B cell (primary cell): ENCODE measurements at regions not wholly inside any gene's neighbourhood (a gene's known extent, or its start where the extent isn't known, plus 50 kb on each side); places are given as distances from the start of the nearest gene placed in this dataset.

Experiments
- ATAC-seq: fragments of 200-7000 bp; cut with Tn5 transposase; one replicate; pipeline ENCODE4 v1.10.0; 2021; ENCODE audit warnings: low read depth, mild to moderate bottlenecking, moderate number of reproducible peaks, moderate library complexity
- CTCF ChIA-PET: fragments of 350-600 bp; sonication (Branson Sonifier 250); formaldehyde crosslinking; loops from one replicate; lab custom pipeline; 2021; ENCODE audit warnings: antibody characterized with exemption, inconsistent platforms; lab: Charles Lee
- POLR2A ChIA-PET: fragments of 350-600 bp; sonication (Branson Sonifier 250); formaldehyde crosslinking; loops from one replicate; lab custom pipeline; 2021; ENCODE audit warnings: antibody characterized with exemption; lab: Charles Lee
- DNase-seq: peaks from one replicate; pipeline ENCODE4 v3.0.0; 2013
- H2AFZ ChIP-seq: 2 replicates; pipeline ENCODE4 v1.6.1; 2012; ENCODE audit warnings: mild to moderate bottlenecking, low read depth, low read length; ENCODE audit not compliant: insufficient read depth, poor library complexity, severe bottlenecking
- H3K27ac ChIP-seq, 2 donors: 1 replicate in 1 of 2; 2 replicates in 1 of 2; pipeline ENCODE4 v1.5.1; 2012 to 2013; ENCODE audit warnings: low read length in 2 of 2, mild to moderate bottlenecking in 2 of 2, moderate library complexity in 1 of 2
- H3K27me3 ChIP-seq, 4 experiments: fragments of 200-600 bp in 1 of 4; sonication (generic) in 1 of 4; replicated peaks in 1 of 4; 1 replicate in 2 of 4; 2 replicates in 2 of 4; pipeline versions ENCODE4 v1.6.1 to v1.7.0; 2013 to 2016; ENCODE audit warnings: low read length in 3 of 4, mild to moderate bottlenecking in 2 of 4, mixed read lengths in 1 of 4, moderate library complexity in 1 of 4; ENCODE audit not compliant: insufficient read depth in 4 of 4, control insufficient read depth in 3 of 4; ENCODE audit errors: control extremely low read depth in 1 of 4
- H3K36me3 ChIP-seq, 2 experiments: replicated peaks in 1 of 2; 1 replicate in 1 of 2; 2 replicates in 1 of 2; pipeline versions ENCODE4 v1.6.1 to v1.7.1; 2013; ENCODE audit warnings: low read length in 1 of 2; ENCODE audit not compliant: insufficient read depth in 2 of 2, control insufficient read depth in 1 of 2; ENCODE audit errors: control extremely low read depth in 1 of 2, extremely low read depth in 1 of 2
- H3K4me1 ChIP-seq, 2 donors: fragments of 200-600 bp in 1 of 2; sonication (generic) in 1 of 2; 1 replicate in 1 of 2; 2 replicates in 1 of 2; pipeline versions ENCODE4 v1.5.1 to v1.6.1; 2013 to 2017; ENCODE audit warnings: low read length in 2 of 2; ENCODE audit not compliant: control insufficient read depth in 2 of 2, insufficient read depth in 2 of 2
- H3K4me2 ChIP-seq: replicated peaks from 2 replicates; pipeline ENCODE3; 2012; ENCODE audit warnings: mild to moderate bottlenecking, low read depth, low read length; ENCODE audit not compliant: poor library complexity, severe bottlenecking
- H3K4me3 ChIP-seq, 5 experiments: fragments of 200-600 bp in 1 of 5; sonication (generic) in 1 of 5; 1 replicate in 3 of 5; 2 replicates in 2 of 5; pipeline versions ENCODE4 v1.5.1 to v1.7.0; 2011 to 2016; ENCODE audit warnings: low read length in 4 of 5, mild to moderate bottlenecking in 4 of 5, low read depth in 2 of 5, control low read depth in 1 of 5, moderate library complexity in 1 of 5; ENCODE audit not compliant: insufficient read depth in 1 of 5; ENCODE audit errors: control extremely low read depth in 1 of 5, extremely low read depth in 1 of 5
- H3K79me2 ChIP-seq: fragments of 200-600 bp; sonication (generic); one replicate; pipeline ENCODE4 v1.6.0; 2016; ENCODE audit warnings: low read length; ENCODE audit not compliant: control insufficient read depth, insufficient read depth
- H3K9ac ChIP-seq: fragments of 200-600 bp; sonication (generic); 2 replicates; pipeline ENCODE4 v1.6.1; 2017; ENCODE audit warnings: mild to moderate bottlenecking, low read length, moderate library complexity
- H3K9me3 ChIP-seq, 3 donors: one replicate each; pipeline versions ENCODE4 v1.6.1 to v1.7.1; 2013; ENCODE audit warnings: low read length in 2 of 3; ENCODE audit not compliant: control insufficient read depth in 2 of 3, insufficient read depth in 1 of 3; ENCODE audit errors: control extremely low read depth in 1 of 3
- H4K20me1 ChIP-seq: 2 replicates; pipeline ENCODE4 v1.6.0; 2012; ENCODE audit warnings: mild to moderate bottlenecking, low read length; ENCODE audit not compliant: insufficient read depth, control insufficient read depth, poor library complexity, severe bottlenecking
- H3K27ac Mint-ChIP-seq: one replicate; pipeline ENCODE4 v1.8.0; 2021; ENCODE audit warnings: mixed read lengths
- H3K27me3 Mint-ChIP-seq: one replicate; pipeline ENCODE4 v1.8.0; 2021; ENCODE audit warnings: mixed read lengths
- H3K4me1 Mint-ChIP-seq: one replicate; pipeline ENCODE4 v1.8.0; 2021; ENCODE audit warnings: mixed read lengths
- H3K4me3 Mint-ChIP-seq: one replicate; pipeline ENCODE4 v1.8.0; 2021; ENCODE audit warnings: mixed read lengths
- H3K9me3 Mint-ChIP-seq: one replicate; pipeline ENCODE4 v1.8.0; 2022; ENCODE audit warnings: mixed read lengths; ENCODE audit not compliant: insufficient read depth
- CTCF ChIP-seq: fragments of 200-600 bp; IDR thresholded peaks from one replicate; pipeline ENCODE4 v1.8.0; 2022; ENCODE audit warnings: antibody characterized with exemption, mild to moderate bottlenecking
- EZH2 ChIP-seq: IDR thresholded peaks from 2 replicates; pipeline ENCODE4 v1.6.1; 2012; ENCODE audit warnings: borderline replicate concordance, low read depth, mild to moderate bottlenecking, moderate library complexity, low read length; ENCODE audit not compliant: insufficient read depth, poor library complexity, severe bottlenecking
- intact Hi-C: fragments of 100-400 bp; cut with micrococcal nuclease; formaldehyde crosslinking; loops from one replicate; pipeline ENCODE4 v1.10.0; 2022

DNA sequence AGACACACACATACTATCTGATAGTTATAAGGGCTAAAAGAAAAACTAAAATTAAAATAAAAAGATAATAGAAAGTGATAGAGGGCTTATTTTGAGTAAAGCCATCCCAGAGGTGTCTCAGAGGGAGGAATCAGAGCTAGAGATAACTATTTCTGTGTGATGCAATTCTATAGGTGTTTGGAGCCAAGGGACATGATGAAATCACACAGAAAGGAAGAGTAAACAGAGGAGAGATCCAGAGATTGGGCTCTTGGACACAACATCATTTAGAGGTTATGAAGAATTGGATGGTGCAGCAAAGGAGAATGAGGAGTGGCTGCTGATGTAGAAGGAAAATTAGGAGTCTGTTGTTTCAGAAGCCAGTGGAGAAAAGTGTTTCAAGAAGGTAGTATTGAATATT, 393.5 kb downstream of the DIRAS2 start:
- H3K4me3 Mint-ChIP-seq = no peak overlapping the region
- H3K4me1 Mint-ChIP-seq = no peaks in the 10 kb centered on the region
- ATAC-seq (no peak), DNase-seq (no peak)
- Histone ChIP-seq H3K27me3 (no peaks in the 10 kb centered on the region), H3K4me1 (no peaks in the 10 kb centered on the region), H3K27ac (no peak overlapping the region), H3K9ac (no peak overlapping the region), H3K79me2 (no peaks in the 10 kb centered on the region), H3K36me3 (no peaks in the 10 kb centered on the region), H2AFZ (no peak overlapping the region), H3K4me3 (no peak overlapping the region), H3K4me2 (no peak overlapping the region), H4K20me1 (no peaks in the 10 kb centered on the region), H3K9me3 (no peaks in the 10 kb centered on the region)
- H3K9me3 Mint-ChIP-seq = no peaks in the 10 kb centered on the region
- H3K27me3 Mint-ChIP-seq = peaks cover 4% of the 10 kb centered on the region
- intact Hi-C loops = no loop called here
- CTCF ChIA-PET = interaction anchor here (1.0 kb wide), 1 partner anchor 107 kb away, joined by 3 read pairs; no protein-coding TSS in a partner anchor
- H3K27ac Mint-ChIP-seq = no peak overlapping the region
- POLR2A ChIA-PET = no interaction called here
- TF ChIP-seq CTCF = no peak
- TF ChIP-seq EZH2 = no peak

DNA sequence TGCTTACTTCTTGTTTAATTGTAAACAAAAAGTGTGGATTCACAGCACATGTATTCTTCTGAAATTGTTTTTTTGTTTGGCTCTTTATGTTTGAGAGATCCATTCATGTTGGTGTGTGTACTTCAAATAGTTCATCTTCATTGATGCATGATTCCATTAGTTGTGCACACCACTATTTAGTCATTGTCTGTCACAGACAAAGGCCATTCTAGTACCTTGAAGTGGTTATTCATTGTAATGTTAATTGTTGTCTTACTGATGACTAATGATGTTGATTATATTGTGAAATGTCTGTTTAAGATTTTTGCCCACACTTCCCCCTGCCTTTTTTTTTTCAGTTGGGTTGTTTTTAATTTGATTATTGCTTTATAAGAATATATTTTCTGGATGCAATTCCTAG, 391.3 kb downstream of the DIRAS2 start:
- ChIA-PET CTCF (no interaction called here), POLR2A (no interaction called here)
- Mint-ChIP-seq H3K9me3 (no peaks in the 10 kb centered on the region), H3K27me3 (peaks cover 3% of the 10 kb centered on the region), H3K4me1 (no peaks in the 10 kb centered on the region), H3K4me3 (no peak overlapping the region), H3K27ac (no peak overlapping the region)
- H3K9ac ChIP-seq = no peak overlapping the region
- no peaks in the 10 kb centered on the region for H3K36me3 ChIP-seq
- H3K4me1 ChIP-seq = no peaks in the 10 kb centered on the region
- no peaks in the 10 kb centered on the region for H4K20me1 ChIP-seq
- intact Hi-C loops = no loop called here
- H3K27me3 ChIP-seq = peaks cover 0 to 2% (median 0%) of the 10 kb centered on the region in 4 experiments
- H2AFZ ChIP-seq = no peak overlapping the region
- H3K9me3 ChIP-seq = no peaks in the 10 kb centered on the region
- H3K27ac ChIP-seq = no peak overlapping the region
- H3K4me2 ChIP-seq = no peak overlapping the region
- H3K4me3 ChIP-seq = no peak overlapping the region
- no peak for TF ChIP-seq EZH2
- no peak for TF ChIP-seq CTCF
- ATAC-seq (no peak), DNase-seq (no peak)
- H3K79me2 ChIP-seq = no peaks in the 10 kb centered on the region
